DOHH2 (cell line): ENCODE measurements at regions not wholly inside any gene's neighbourhood (a gene's known extent, or its start where the extent isn't known, plus 50 kb on each side); places are given as distances from the start of the nearest gene placed in this dataset.

ENCODE experiments used
- H3F3A ChIP-seq: fragments of 200-600 bp; sonication (generic), shearing (Covaris generic); 2 replicates; pipeline ENCODE4 v1.6.0; 2016; ENCODE audit warnings: antibody characterized with exemption, mild to moderate bottlenecking; ENCODE audit not compliant: control insufficient read depth, insufficient read depth
- H3K27ac ChIP-seq: fragments of 200-600 bp; sonication (generic); 2 replicates; pipeline ENCODE4 v1.5.1; 2014; ENCODE audit warnings: low read depth, mild to moderate bottlenecking, low read length, moderate library complexity
- H3K27me3 ChIP-seq: fragments of 200-600 bp; sonication (generic); 2 replicates; pipeline ENCODE4 v1.6.1; 2014; ENCODE audit warnings: mild to moderate bottlenecking, low read length, mixed read lengths; ENCODE audit not compliant: control insufficient read depth
- H3K36me3 ChIP-seq: fragments of 200-600 bp; sonication (generic); 2 replicates; pipeline ENCODE4 v1.6.1; 2014; ENCODE audit warnings: mild to moderate bottlenecking, low read length, moderate library complexity, mixed read lengths; ENCODE audit not compliant: control insufficient read depth
- H3K4me1 ChIP-seq: fragments of 200-600 bp; sonication (generic); 2 replicates; pipeline ENCODE4 v1.6.1; 2014; ENCODE audit warnings: mild to moderate bottlenecking, low read length, mixed read lengths; ENCODE audit not compliant: control insufficient read depth
- H3K4me2 ChIP-seq: fragments of 200-600 bp; sonication (generic); 2 replicates; pipeline ENCODE4 v1.6.0; 2014; ENCODE audit warnings: mild to moderate bottlenecking, low read length, moderate library complexity
- H3K4me3 ChIP-seq: fragments of 200-600 bp; sonication (generic); 2 replicates; pipeline ENCODE4 v1.5.1; 2014; ENCODE audit warnings: mild to moderate bottlenecking, low read length, mixed read lengths
- H3K79me2 ChIP-seq: fragments of 200-600 bp; sonication (generic); 2 replicates; pipeline ENCODE4 v1.6.1; 2014; ENCODE audit warnings: mild to moderate bottlenecking, low read length, mixed read lengths; ENCODE audit not compliant: control insufficient read depth
- H3K9me2 ChIP-seq: fragments of 200-600 bp; sonication (generic); replicated peaks from 2 replicates; pipeline ENCODE4 v1.6.1; 2014; ENCODE audit warnings: mild to moderate bottlenecking, low read length, mixed read lengths; ENCODE audit not compliant: control insufficient read depth
- H3K9me3 ChIP-seq: fragments of 200-600 bp; sonication (generic); 2 replicates; pipeline ENCODE4 v1.6.1; 2014; ENCODE audit warnings: antibody characterized with exemption, low read length, mixed read lengths; ENCODE audit not compliant: control insufficient read depth, insufficient read depth
- H4K20me1 ChIP-seq: fragments of 200-600 bp; sonication (generic); 2 replicates; pipeline ENCODE4 v1.6.0; 2014; ENCODE audit warnings: low read depth, mild to moderate bottlenecking, antibody characterized with exemption, low read length, moderate library complexity; ENCODE audit not compliant: control insufficient read depth, insufficient read depth
- CTCF ChIP-seq: fragments of 200-600 bp; sonication (generic); IDR thresholded peaks from one replicate; pipeline ENCODE4 v1.5.1; 2014; ENCODE audit warnings: antibody characterized with exemption, mild to moderate bottlenecking, low read depth, low read length; ENCODE audit not compliant: poor library complexity, severe bottlenecking
- EZH2phosphoT487 ChIP-seq: fragments of 200-600 bp; sonication (generic); IDR thresholded peaks from 2 replicates; pipeline ENCODE4 v1.6.1; 2017; ENCODE audit warnings: borderline replicate concordance, mild to moderate bottlenecking, antibody characterized with exemption, low read length, moderate library complexity, mixed read lengths

GRCh38 chr14:96940009-96940408, 142.8 kb downstream of the VRK1 start:
- Histone ChIP-seq H3K79me2 (no peaks in the 10 kb centered on the region), H3K36me3 (no peaks in the 10 kb centered on the region), H3K27me3 (no peaks in the 10 kb centered on the region), H3K27ac (no peak overlapping the region), H3F3A (no peaks in the 10 kb centered on the region), H4K20me1 (no peaks in the 10 kb centered on the region), H3K9me2 (no peaks in the 10 kb centered on the region), H3K4me3 (no peak overlapping the region), H3K4me2 (no peak overlapping the region), H3K4me1 (no peaks in the 10 kb centered on the region), H3K9me3 (no peaks in the 10 kb centered on the region)
- TF ChIP-seq EZH2phosphoT487: no peak
- TF ChIP-seq CTCF: no peak

GRCh38 chr14:96944297-96944696, 147.1 kb downstream of the VRK1 start:
- H3K27me3 ChIP-seq: no peaks in the 10 kb centered on the region
- no peaks in the 10 kb centered on the region for H3K36me3 ChIP-seq
- no peaks in the 10 kb centered on the region for H3K79me2 ChIP-seq
- H3K4me1 ChIP-seq: no peaks in the 10 kb centered on the region
- no peak overlapping the region for H3K4me2 ChIP-seq
- TF ChIP-seq EZH2phosphoT487 (no peak), CTCF (no peak)
- no peak overlapping the region for H3K27ac ChIP-seq
- H3K9me2 ChIP-seq: no peaks in the 10 kb centered on the region
- no peak overlapping the region for H3K4me3 ChIP-seq
- H3K9me3 ChIP-seq: no peaks in the 10 kb centered on the region
- H4K20me1 ChIP-seq: no peaks in the 10 kb centered on the region
- no peaks in the 10 kb centered on the region for H3F3A ChIP-seq

GRCh38 chr14:96945721-96946120, 148.5 kb downstream of the VRK1 start:
- Histone ChIP-seq H3K9me3 (no peaks in the 10 kb centered on the region), H3K4me3 (no peak overlapping the region)

More at GRCh38 chr14:96945721-96946120, 148.5 kb downstream of the VRK1 start:
- Histone ChIP-seq H3K79me2 (no peaks in the 10 kb centered on the region), H4K20me1 (no peaks in the 10 kb centered on the region), H3K4me2 (no peak overlapping the region), H3K27me3 (no peaks in the 10 kb centered on the region), H3K36me3 (no peaks in the 10 kb centered on the region), H3K27ac (no peak overlapping the region), H3F3A (no peaks in the 10 kb centered on the region), H3K9me2 (no peaks in the 10 kb centered on the region), H3K4me1 (no peaks in the 10 kb centered on the region)
- no peak for TF ChIP-seq CTCF
- TF ChIP-seq EZH2phosphoT487: no peak
